HFF-Myc (cell line): ENCODE measurements at regions not wholly inside any gene's neighbourhood (a gene's known extent, or its start where the extent isn't known, plus 50 kb on each side); places are given as distances from the start of the nearest gene placed in this dataset.

ENCODE experiments used
- DNase-seq: peaks from one replicate; pipeline ENCODE4 v3.0.0-alpha.2; 2011; ENCODE audit warnings: low read depth; ENCODE audit errors: extremely low read depth
- H3K4me3 ChIP-seq: replicated peaks from 2 replicates; pipeline ENCODE4 v1.5.1; 2011; ENCODE audit warnings: low read depth, mild to moderate bottlenecking, control low read depth, low read length
- CTCF ChIP-seq: IDR thresholded peaks from 2 replicates; pipeline ENCODE4 v1.5.1; 2012; ENCODE audit warnings: mild to moderate bottlenecking, low read depth, low read length, control low read depth; ENCODE audit errors: missing control alignments

- no peak for TF ChIP-seq CTCF
- H3K4me3 ChIP-seq, result no peak overlapping the region
- DNase-seq, result no peak
Observed at GRCh38 chr6:99110029-99110428, 162.3 kb upstream of the FBXL4 start.

GRCh38 chr6:99104218-99104617 lies 156.5 kb upstream of the FBXL4 start:
- H3K4me3 ChIP-seq, result no peak overlapping the region
- DNase-seq, result no peak
- no peak for TF ChIP-seq CTCF

DNA sequence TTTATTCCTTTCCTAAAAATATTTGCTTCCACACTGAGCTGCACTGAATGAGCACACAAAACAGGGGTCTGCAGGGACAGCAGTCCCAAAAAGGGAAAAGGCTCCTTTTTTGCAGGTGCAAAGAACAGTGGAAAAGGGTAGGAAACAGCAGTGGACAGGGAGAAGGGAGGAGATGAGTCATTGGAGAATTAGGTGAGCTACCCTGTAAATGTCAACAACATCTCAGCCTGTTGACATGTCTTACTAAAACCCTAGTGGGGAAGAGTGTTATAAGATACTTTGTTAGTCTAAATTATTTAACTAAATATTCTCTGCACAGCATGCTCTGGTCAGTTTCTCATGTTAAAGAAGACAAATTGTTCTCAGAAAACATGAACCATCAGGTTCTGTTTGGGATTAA lies 151.5 kb upstream of the FBXL4 start:
- no peak for DNase-seq
- TF ChIP-seq CTCF, result no peak
- H3K4me3 ChIP-seq, result no peak overlapping the region

- no peak for DNase-seq
Observed at GRCh38 chr6:99096170-99096569, 148.4 kb upstream of the FBXL4 start.

GRCh38 chr6:99093456-99094190 lies 145.9 kb upstream of the FBXL4 start:
- no peak overlapping the region for H3K4me3 ChIP-seq
- TF ChIP-seq CTCF, result no peak
- DNase-seq, result no peak

More at GRCh38 chr6:99096170-99096569, 148.4 kb upstream of the FBXL4 start:
- no peak overlapping the region for H3K4me3 ChIP-seq
- TF ChIP-seq CTCF, result no peak

DNA sequence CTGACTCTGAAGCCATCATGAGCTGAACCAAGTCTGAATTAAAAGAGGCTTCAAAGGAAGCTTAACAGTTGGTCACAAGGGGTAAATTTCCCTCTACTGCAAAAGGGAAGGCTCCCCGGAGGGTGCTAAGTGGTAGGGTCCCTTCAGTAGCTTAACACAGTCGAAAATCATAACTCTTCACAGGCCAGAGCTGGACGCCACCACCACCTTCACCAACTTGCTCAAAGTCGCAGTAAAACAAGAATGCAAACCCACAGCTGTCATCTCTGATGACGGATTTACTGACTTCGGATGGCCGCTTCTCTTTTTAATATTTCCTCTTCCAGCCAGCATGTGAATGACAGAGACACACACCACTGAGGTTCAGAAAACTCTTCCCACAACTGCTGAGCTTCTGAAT lies 144.7 kb upstream of the FBXL4 start:
- no peak overlapping the region for H3K4me3 ChIP-seq
- DNase-seq, result no peak
- no peak for TF ChIP-seq CTCF

GRCh38 chr6:99091985-99092384 lies 144.2 kb upstream of the FBXL4 start:
- no peak for DNase-seq
- H3K4me3 ChIP-seq, result no peak overlapping the region
- no peak for TF ChIP-seq CTCF
